ENCODE measurements at regions not wholly inside any gene's neighbourhood (a gene's known extent, or its start where the extent isn't known, plus 50 kb on each side); places are given as distances from the start of the nearest gene placed in this dataset.

DNA sequence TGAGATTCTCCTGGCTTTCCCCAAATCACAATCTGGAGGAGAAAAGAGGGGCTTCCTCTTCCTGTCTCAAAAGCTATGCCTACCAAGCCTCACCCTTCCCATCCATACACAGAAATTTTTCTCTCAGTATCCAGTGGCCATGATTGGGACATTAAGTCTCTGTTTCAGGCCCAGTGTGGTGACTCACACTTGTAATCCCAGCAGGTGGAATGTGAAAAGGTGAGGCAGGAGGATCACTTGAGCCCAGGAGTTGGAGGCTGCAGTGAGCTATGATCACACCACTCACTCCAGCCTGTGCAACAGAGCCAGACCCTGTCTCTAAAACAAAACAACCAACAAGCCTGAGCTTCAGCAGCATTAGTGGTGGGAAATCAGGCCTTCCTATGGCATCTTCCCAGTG is 210.0 kb downstream of the OGFRL1 start:
- TF ChIP-seq TCF4 (CRISPR knock-in tag; IDR thresholded peaks at IDR 0.05; ENCODE audit: borderline replicate concordance) = no peak
- TF ChIP-seq ZNF70 (CRISPR knock-in tag; IDR thresholded peaks at IDR 0.05) = no peak
- TF ChIP-seq ZFP3 (CRISPR knock-in tag; IDR thresholded peaks at IDR 0.05) = no peak

Measured in SK-N-SH treated with all-trans-retinoic acid at 6 μM for 48 hours (cell line).